ENCODE measurements at regions not wholly inside any gene's neighbourhood (a gene's known extent, or its start where the extent isn't known, plus 50 kb on each side); places are given as distances from the start of the nearest gene placed in this dataset.

GRCh38 chr6:134850721-134851305 lies 99.1 kb downstream of the ALDH8A1 start:
- no peak overlapping the region for H3K4me3 ChIP-seq (ENCODE audit: low read depth, low read length)
- no peak for DNase-seq (ENCODE audit: low read depth)
- TF ChIP-seq CTCF (IDR thresholded peaks at IDR 0.05; ENCODE audit: insufficient read depth, low read depth, low read length, missing control alignments) = no peak

GRCh38 chr6:134849920-134850447 lies 99.9 kb downstream of the ALDH8A1 start:
- H3K4me3 ChIP-seq (ENCODE audit: low read depth, low read length) = no peak overlapping the region
- no peak for DNase-seq (ENCODE audit: low read depth)
- no peak for TF ChIP-seq CTCF (IDR thresholded peaks at IDR 0.05; ENCODE audit: insufficient read depth, low read depth, low read length, missing control alignments)

- TF ChIP-seq CTCF (IDR thresholded peaks at IDR 0.05; ENCODE audit: insufficient read depth, low read depth, low read length, missing control alignments) = no peak
- H3K4me3 ChIP-seq (ENCODE audit: low read depth, low read length) = no peak overlapping the region
- no peak for DNase-seq (ENCODE audit: low read depth)
These were observed 101.8 kb downstream of the ALDH8A1 start for GRCh38 chr6:134848076-134848475.

GRCh38 chr6:134846865-134847264 lies 103.0 kb downstream of the ALDH8A1 start:
- no peak for TF ChIP-seq CTCF (IDR thresholded peaks at IDR 0.05; ENCODE audit: insufficient read depth, low read depth, low read length, missing control alignments)
- DNase-seq (ENCODE audit: low read depth) = no peak
- no peak overlapping the region for H3K4me3 ChIP-seq (ENCODE audit: low read depth, low read length)

GRCh38 chr6:134846031-134846430 lies 103.9 kb downstream of the ALDH8A1 start:
- no peak for DNase-seq (ENCODE audit: low read depth)
- no peak for TF ChIP-seq CTCF (IDR thresholded peaks at IDR 0.05; ENCODE audit: insufficient read depth, low read depth, low read length, missing control alignments)
- H3K4me3 ChIP-seq (ENCODE audit: low read depth, low read length) = no peak overlapping the region

GRCh38 chr6:134844120-134844519 lies 105.8 kb downstream of the ALDH8A1 start:
- DNase-seq (ENCODE audit: low read depth) = no peak
- H3K4me3 ChIP-seq (ENCODE audit: low read depth, low read length) = no peak overlapping the region
- no peak for TF ChIP-seq CTCF (IDR thresholded peaks at IDR 0.05; ENCODE audit: insufficient read depth, low read depth, low read length, missing control alignments)
